ENCODE measurements at regions not wholly inside any gene's neighbourhood (a gene's known extent, or its start where the extent isn't known, plus 50 kb on each side); places are given as distances from the start of the nearest gene placed in this dataset.
"Not testable (repeated sequence)": the region's sequence is repeated elsewhere in the genome, so short reads cannot be mapped to it uniquely, and the experiment has no call there.

GRCh38 chr4:181761156-181761555 is 482.0 kb upstream of the TENM3 start:
- DNase-seq = no peak

GRCh38 chr4:181766061-181766548 is 477.1 kb upstream of the TENM3 start:
- DNase-seq = no peak

- no peak for DNase-seq
These were observed 472.2 kb upstream of the TENM3 start for GRCh38 chr4:181770971-181771370.

- DNase-seq = no peak
These were observed 467.9 kb upstream of the TENM3 start for GRCh38 chr4:181775298-181775697.

GRCh38 chr4:181776264-181777054 is 466.7 kb upstream of the TENM3 start:
- DNase-seq = no peak

- no peak for DNase-seq
These were observed 465.7 kb upstream of the TENM3 start for GRCh38 chr4:181777518-181777917.

GRCh38 chr4:181784881-181785280 is 458.3 kb upstream of the TENM3 start:
- no peak for DNase-seq

- no peak for DNase-seq
These were observed 450.6 kb upstream of the TENM3 start for GRCh38 chr4:181792641-181793040.

GRCh38 chr4:181793096-181793495 is 450.1 kb upstream of the TENM3 start:
- no peak for DNase-seq

- no peak for DNase-seq
These were observed 446.7 kb upstream of the TENM3 start for GRCh38 chr4:181796502-181796901.

GRCh38 chr4:181798536-181798935 is 444.7 kb upstream of the TENM3 start:
- no peak for DNase-seq

GRCh38 chr4:181799561-181800069 is 443.6 kb upstream of the TENM3 start:
- no peak for DNase-seq

- no peak for DNase-seq
These were observed 441.0 kb upstream of the TENM3 start for GRCh38 chr4:181802207-181802606.

GRCh38 chr4:181807771-181808170 is 435.4 kb upstream of the TENM3 start:
- no peak for DNase-seq

- DNase-seq = no peak
These were observed 432.5 kb upstream of the TENM3 start for GRCh38 chr4:181810711-181811110.

GRCh38 chr4:181811550-181811949 is 431.7 kb upstream of the TENM3 start:
- DNase-seq = not testable (repeated sequence)

- DNase-seq = no peak
These were observed 423.3 kb upstream of the TENM3 start for GRCh38 chr4:181819946-181820345.

- no peak for DNase-seq
These were observed 422.6 kb upstream of the TENM3 start for GRCh38 chr4:181820553-181820952.

- DNase-seq = no peak
These were observed 421.9 kb upstream of the TENM3 start for GRCh38 chr4:181821039-181822004.

GRCh38 chr4:181822005-181822375 is 421.2 kb upstream of the TENM3 start:
- DNase-seq = no peak

GRCh38 chr4:181823183-181823582 is 420.0 kb upstream of the TENM3 start:
- DNase-seq = no peak

GRCh38 chr4:181823645-181824044 is 419.6 kb upstream of the TENM3 start:
- no peak for DNase-seq

GRCh38 chr4:181825564-181825963 is 417.6 kb upstream of the TENM3 start:
- no peak for DNase-seq

- DNase-seq = no peak
These were observed 416.0 kb upstream of the TENM3 start for GRCh38 chr4:181827246-181827645.
